ENCODE measurements at regions not wholly inside any gene's neighbourhood (a gene's known extent, or its start where the extent isn't known, plus 50 kb on each side); places are given as distances from the start of the nearest gene placed in this dataset.

- no peak for DNase-seq (ENCODE audit: low read depth in 2 of 2)
Observed at GRCh38 chr1:96361271-96361856, 360.2 kb upstream of the PTBP2 start.

- no peak for DNase-seq (ENCODE audit: low read depth in 2 of 2)
Observed at GRCh38 chr1:96361961-96362360, 359.6 kb upstream of the PTBP2 start.

DNA sequence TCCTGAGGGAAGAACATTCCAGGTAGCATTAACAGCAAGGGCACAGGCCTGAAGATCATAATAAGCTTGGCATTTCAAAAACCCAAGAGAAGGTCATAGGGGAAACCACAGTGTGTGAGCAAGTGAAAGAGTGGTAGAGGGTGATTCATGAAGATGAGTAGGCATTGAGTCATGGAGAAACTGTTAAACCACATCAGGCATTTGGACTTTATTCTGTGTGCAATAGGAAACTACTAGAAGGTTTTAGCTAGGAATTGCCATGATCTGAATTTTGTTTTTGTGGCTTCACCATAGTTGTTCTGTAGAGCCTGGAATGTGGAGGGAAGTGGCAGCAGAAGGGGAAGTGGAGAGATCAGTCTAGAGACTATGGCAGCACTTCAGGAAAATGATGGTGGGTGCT is 359.0 kb upstream of the PTBP2 start:
- DNase-seq (ENCODE audit: low read depth in 2 of 2) = no peak

- DNase-seq (ENCODE audit: low read depth in 2 of 2) = no peak
Observed at GRCh38 chr1:96363826-96364225, 357.8 kb upstream of the PTBP2 start.

- no peak for DNase-seq (ENCODE audit: low read depth in 2 of 2)
Observed at GRCh38 chr1:96364576-96364975, 357.0 kb upstream of the PTBP2 start.

DNA sequence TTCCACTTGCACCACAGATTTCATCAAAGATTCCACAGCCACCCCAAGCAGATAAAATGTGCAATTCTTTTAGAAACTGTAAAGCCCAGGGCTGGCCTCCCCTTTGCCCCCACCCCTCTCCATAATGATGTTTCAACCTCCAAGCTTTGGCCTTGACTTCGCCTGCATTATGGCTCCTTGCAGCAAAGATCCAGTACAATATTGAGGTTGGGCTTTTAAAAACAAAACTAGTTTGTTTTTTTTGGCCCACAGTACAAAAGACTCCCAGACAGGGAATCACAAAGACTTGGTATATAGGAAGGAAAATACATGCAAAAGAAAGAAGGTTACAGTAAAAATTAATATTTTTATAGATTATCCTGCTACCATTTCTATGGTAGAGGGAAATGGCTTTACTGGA is 356.5 kb upstream of the PTBP2 start:
- DNase-seq (ENCODE audit: low read depth in 2 of 2) = no peak

DNA sequence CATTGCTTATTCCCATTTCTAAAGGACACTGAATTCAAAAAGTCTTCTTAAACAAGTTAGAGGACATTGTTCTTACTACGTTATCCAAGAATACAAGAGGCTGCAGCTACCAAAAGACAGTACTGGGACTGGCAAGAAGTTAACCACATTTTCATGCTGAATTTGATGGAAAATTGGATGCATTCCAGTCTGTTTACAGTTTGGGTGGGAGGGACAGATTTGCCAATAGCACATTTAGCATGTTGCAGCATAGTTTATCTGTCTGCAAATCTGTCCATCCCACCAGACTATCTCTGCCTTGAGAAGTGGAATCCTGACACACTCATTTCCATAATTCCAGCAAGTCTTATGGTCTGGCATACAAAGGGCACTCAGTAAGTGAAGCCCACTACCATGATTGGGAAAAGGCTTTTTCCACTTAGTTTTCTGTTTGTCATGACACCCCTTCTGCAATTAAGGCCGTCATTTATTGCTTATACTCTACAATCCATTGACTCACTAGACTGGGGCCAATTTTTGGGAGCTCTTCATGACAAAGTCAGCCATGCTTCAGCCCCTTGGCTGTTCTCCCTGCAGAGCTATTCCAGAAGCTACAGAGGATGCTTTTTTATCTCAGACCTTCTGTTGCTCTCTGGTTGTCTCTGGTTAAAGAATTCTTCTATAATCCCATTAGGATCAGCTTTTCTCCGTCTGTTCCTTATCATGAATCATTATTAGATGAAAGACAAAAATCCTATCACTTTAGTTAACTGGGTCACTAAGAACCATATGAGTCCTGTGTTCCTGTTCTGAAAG is 355.8 kb upstream of the PTBP2 start:
- no peak for DNase-seq (ENCODE audit: low read depth in 2 of 2)

GRCh38 chr1:96366516-96366915 is 355.1 kb upstream of the PTBP2 start:
- DNase-seq (ENCODE audit: low read depth in 2 of 2) = no peak

GRCh38 chr1:96367791-96368190 is 353.8 kb upstream of the PTBP2 start:
- DNase-seq (ENCODE audit: low read depth in 2 of 2) = no peak

DNA sequence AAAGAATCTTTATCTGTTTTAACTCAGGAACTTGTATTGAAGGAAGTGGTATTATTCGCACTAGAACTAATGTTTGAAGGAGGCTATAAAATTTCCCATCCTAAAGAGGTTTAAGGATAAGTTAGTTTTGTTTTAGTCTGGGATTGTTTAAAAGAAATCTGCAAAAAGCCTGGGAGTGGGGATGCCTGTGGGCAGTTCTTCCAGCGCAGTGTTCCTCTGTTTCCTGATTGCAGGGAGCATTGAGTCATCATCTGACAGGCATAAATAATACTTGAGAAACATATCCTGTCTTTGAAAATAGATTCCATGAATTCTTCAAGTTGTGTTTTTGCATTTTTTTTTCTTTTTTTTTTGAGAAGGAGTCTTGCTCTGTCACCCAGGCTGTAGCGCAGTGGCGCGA is 350.8 kb upstream of the PTBP2 start:
- no peak for DNase-seq (ENCODE audit: low read depth in 2 of 2)

- DNase-seq (ENCODE audit: low read depth in 2 of 2) = no peak
Observed at GRCh38 chr1:96372881-96373280, 348.7 kb upstream of the PTBP2 start.

- DNase-seq (ENCODE audit: low read depth in 2 of 2) = no peak
Observed at GRCh38 chr1:96374076-96374762, 347.4 kb upstream of the PTBP2 start.

DNA sequence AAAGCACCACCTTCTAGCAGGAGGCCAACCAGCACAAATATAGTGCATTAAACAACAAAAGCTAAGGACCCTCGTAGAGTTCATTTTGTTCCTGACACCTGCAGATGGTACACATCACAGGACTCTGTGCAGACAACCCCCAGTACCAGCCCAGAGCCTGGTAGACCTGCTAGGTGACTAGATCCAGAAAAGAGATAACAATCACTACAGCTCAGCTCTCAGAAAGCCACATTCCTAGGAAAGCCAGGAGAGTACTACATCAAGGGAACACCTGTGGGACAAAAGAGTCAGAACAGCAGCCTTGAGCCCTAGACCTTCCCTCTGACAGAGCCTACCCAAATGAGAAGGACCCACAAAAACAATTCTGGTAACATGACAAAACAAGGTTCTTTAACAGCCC is 344.7 kb upstream of the PTBP2 start:
- DNase-seq (ENCODE audit: low read depth in 2 of 2) = no peak

DNA sequence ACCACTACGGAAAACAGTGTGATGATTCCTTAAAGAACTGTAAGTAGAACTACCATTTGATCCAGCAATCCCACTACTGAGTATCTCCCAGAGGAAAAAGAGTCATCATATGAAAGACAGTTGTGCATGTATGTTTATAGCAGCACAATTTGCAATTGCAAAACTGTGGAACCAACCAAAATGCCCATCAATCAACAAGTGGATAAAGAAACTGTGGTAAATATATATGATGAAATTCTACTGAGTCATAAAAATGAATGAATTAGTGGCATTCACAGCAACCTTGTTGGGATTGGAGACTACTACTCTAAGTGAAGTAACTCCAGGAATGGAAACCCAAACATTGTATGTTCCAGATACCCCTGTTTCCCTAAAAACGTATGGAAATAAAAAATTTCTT is 337.0 kb upstream of the PTBP2 start:
- DNase-seq (ENCODE audit: low read depth in 2 of 2) = no peak

DNA sequence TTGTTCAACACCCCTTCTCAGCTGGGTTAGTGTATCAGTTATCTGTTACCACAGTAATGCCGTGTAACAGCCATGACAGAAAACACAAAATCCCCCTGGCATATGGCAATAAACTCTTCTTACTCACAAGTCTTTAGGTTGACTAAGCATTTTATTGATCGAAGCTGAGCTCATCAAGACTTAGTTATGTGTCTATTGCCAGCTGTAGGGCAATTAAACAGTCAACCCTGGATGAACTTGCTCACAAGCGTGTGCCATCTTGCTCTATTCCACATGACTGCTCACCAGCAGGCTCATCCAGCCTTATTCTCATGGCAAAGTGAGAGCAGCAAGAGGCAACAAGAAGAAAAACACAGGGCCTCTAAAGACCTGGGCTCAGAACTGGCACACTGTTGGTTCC is 333.8 kb upstream of the PTBP2 start:
- no peak for DNase-seq (ENCODE audit: low read depth in 2 of 2)

DNA sequence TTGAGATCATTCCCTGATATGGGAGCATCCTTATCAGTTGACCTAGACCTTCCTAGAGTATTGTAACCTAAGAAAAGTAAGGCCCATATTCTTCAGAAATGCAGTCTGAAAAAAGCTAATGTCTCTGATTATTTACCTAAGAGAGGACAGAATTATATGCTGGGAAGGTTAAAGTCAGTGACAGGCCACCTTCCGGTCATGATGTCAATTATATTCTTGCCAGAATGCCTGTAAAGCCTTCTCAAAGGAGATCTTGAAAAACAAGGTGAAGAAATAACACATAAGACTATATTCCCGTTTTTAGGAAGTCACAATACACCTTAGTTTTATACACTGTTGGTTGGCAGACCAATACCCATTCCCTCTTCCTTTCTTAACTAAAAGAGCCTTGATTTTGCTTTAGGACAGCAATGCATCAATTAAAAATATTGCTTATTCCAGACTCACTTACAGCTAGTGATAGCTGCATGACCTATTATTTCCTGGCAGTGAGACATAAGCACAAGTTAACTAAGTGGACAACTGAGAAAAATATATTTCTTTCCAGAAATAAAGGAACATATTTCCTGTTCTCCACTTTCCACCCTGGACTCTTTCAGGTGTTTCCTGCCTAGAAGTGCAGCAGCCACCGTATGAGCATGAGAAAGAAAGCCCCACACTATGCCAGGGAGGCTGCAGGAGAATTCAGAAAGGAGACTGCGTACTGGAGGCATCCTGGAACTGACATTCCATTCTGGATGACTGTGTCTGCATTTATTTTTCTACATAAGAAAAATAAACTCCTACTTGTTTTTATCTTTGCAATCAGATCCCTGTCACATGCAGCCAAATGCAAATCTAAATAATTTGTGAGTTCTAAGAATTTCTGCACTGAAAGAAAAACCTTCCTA is 332.9 kb upstream of the PTBP2 start:
- no peak for DNase-seq (ENCODE audit: low read depth in 2 of 2)

- no peak for DNase-seq (ENCODE audit: low read depth in 2 of 2)
Observed at GRCh38 chr1:96400089-96400488, 321.5 kb upstream of the PTBP2 start.

DNA sequence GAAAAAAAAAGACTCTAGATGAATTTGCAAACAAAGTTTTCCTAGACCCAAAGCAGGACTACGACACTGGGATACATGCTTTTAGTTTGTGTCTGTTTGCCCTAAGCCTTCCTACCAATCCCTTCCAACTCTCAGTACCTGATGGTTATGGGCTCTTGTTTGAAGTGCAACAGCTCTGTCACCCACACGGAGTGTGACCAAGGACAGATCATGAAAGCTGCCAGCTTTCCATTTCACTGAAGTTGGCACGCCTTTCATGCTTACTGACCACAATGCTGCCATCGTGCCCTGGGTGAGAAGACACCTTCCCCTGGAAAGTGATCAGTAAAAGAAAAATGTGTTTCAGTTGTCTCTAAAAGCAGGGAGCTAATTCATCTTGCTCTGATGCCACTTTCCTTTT is 312.5 kb upstream of the PTBP2 start:
- DNase-seq (ENCODE audit: low read depth in 2 of 2) = no peak

DNA sequence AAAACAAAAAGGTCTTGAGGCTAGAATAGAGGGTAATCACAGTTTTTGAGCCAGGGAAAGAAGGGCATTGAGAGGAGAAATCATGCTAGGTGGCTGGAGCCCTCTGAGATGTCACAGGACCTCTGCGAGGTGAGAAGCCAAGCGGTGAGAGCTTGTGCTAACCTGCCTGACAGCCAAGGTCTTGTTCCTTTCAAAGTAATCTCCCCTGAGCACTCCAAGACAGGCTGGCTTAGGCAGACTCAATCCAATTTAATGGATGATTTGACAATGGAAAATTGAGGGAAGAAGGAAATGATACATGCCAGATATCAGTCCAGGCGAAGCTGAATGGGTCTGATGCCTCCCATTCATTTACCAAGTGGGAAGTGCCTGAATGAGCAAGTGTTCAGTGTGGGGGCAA is 311.9 kb upstream of the PTBP2 start:
- DNase-seq (ENCODE audit: low read depth in 2 of 2) = no peak

- DNase-seq (ENCODE audit: low read depth in 2 of 2) = no peak
Observed at GRCh38 chr1:96411006-96411405, 310.6 kb upstream of the PTBP2 start.

- no peak for DNase-seq (ENCODE audit: low read depth in 2 of 2)
Observed at GRCh38 chr1:96414598-96414997, 307.0 kb upstream of the PTBP2 start.

GRCh38 chr1:96416111-96416595 is 305.4 kb upstream of the PTBP2 start:
- DNase-seq (ENCODE audit: low read depth in 2 of 2) = no peak

All from stimulated activated CD4-positive, alpha-beta T cell treated with anti-CD3 and anti-CD28 coated beads, Interleukin-15, amount 100 ng/mL, for 48 hours (primary cell).